Cardiac fibroblast (primary cell): ENCODE measurements at regions not wholly inside any gene's neighbourhood (a gene's known extent, or its start where the extent isn't known, plus 50 kb on each side); places are given as distances from the start of the nearest gene placed in this dataset.

Experiments used
- DNase-seq, 2 donors: peaks; one replicate each; pipeline versions ENCODE4 v3.0.0 to v3.0.0-alpha.2; 2010; ENCODE audit warnings: low read depth in 2 of 2
- H3K4me3 ChIP-seq, 2 donors: replicated peaks in 1 of 2; 1 replicate in 1 of 2; 2 replicates in 1 of 2; pipeline ENCODE4 v1.5.1; 2011; ENCODE audit warnings: low read depth in 2 of 2, low read length in 2 of 2, mild to moderate bottlenecking in 2 of 2, moderate library complexity in 1 of 2
- TF ChIP-seq, protein P1 (sequence below): IDR thresholded peaks from one replicate; pipeline ENCODE4 v1.5.1; 2011; ENCODE audit warnings: low read depth, mild to moderate bottlenecking, low read length, inconsistent platforms

DNA sequence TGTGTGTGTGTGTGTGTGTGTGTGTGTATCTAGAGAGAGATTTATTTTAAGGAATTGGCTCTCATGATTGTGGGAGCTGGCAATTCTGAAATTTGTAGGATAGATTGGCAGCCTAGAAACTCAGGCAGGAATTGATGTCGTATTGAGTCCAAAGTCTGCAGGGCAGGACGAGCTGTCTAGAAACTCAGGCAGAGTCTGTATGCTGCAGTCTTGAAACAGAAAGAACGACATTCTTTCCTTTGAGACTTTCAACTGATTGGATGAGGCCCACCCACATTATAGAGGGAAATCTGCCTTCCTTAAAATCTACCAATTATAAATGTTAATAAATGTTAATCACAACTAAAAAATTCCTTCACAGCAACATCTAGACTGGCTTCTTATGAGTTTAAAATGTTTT, 436.6 kb upstream of the FANCL start:
- DNase-seq = no peak
- H3K4me3 ChIP-seq = no peak overlapping the region
- TF ChIP-seq, protein P1, sequence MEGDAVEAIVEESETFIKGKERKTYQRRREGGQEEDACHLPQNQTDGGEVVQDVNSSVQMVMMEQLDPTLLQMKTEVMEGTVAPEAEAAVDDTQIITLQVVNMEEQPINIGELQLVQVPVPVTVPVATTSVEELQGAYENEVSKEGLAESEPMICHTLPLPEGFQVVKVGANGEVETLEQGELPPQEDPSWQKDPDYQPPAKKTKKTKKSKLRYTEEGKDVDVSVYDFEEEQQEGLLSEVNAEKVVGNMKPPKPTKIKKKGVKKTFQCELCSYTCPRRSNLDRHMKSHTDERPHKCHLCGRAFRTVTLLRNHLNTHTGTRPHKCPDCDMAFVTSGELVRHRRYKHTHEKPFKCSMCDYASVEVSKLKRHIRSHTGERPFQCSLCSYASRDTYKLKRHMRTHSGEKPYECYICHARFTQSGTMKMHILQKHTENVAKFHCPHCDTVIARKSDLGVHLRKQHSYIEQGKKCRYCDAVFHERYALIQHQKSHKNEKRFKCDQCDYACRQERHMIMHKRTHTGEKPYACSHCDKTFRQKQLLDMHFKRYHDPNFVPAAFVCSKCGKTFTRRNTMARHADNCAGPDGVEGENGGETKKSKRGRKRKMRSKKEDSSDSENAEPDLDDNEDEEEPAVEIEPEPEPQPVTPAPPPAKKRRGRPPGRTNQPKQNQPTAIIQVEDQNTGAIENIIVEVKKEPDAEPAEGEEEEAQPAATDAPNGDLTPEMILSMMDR = no peak

DNA sequence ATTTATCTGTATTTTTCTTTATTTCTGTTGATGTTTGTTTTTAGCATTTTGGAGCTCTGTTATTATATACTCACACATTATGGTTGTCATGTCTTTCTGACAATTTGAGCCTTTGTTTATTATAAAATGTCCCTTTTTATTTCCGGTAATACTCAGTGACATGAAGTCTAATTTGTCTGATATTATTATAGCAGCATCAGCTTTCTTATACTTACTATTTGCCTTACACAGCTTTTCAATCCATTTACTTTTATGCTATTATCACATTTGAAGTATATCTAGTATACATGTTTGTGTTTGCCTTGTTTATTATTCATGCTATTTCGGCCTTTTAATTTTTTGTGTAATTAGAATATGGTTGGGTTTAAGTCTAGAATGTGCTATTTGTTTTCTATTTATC, 430.6 kb upstream of the FANCL start:
- DNase-seq = no peak
- no peak overlapping the region for H3K4me3 ChIP-seq
- TF ChIP-seq, protein P1 = no peak

DNA sequence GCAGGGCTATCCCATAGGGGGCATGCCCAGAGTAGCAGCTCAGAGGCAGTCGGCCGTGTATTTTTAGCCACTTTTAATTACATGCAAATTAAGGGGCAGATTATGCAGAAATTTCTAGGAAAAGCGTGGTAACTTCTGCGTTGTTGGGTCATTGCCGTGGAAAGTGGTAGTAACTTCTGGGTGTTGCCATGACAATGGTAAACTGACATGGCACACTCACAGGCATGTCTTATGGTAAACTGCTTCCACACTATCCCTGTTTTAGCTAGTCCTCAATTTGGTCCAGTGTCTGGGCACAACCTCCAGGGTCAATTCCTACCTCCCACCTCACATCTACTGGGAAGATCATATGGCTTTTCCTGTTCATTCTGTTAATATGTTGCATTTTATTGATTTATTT, 428.9 kb upstream of the FANCL start:
- H3K4me3 ChIP-seq = no peak overlapping the region
- TF ChIP-seq, protein P1 = no peak
- DNase-seq = no peak

DNA sequence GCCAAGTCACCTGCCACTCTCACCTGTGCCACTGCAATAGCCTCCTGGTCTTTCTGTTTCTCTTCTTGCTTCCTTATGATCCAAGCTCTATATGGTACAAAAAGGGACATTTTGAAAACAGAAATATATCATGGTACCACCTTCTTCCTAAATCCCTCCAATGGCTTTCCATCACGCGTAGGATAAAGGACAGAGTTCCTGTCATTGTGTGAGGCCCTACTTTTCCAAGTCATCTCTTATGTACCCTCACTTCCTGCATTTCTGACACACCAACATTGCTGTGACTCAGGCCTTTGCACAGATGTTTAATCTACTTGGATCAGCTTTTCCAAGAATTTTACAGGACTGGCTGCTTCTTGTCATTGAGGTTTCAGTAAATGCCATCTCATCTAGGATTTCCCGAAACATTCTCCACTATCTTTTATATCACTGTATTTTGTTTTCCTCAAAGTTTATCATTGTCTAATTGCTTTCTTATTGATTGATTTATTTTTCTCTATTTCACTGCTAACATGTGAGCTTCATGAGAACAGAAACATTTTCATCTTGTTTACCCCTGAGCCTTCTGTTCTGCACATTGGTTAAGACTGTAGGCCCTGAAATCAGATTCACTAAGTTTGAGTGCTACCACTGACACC, 426.1 kb upstream of the FANCL start:
- DNase-seq = no peak
- TF ChIP-seq, protein P1 = no peak
- no peak overlapping the region for H3K4me3 ChIP-seq

DNA sequence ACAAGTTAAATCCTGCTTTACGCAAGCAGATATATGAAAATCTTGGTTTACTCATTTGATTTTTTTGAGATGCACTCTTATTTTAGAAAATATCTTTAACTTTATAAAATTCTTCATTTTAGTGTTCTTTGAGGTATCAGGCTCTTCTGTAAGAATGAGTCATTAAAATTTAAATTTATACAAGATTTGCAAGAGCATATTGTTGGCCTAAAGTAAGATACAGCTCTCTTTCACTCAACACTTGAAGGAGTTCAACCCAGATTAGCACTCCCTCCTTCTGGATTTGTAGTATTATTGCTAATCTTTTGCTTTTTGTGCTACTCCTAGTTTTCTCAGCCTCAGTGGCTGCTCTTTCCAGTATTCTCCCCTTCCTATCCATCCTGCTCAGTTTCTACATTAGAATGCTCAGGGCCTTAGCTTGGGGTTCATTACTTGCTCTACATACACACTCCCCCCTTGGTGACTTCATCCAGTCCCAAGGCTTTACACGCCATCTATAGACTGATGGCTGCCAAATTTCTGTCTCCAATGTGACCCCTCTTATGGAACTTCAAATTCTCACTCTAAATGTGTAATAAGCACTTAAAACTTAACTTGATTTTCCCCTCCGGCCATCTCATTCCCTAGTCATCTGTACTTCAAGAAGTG, 425.3 kb upstream of the FANCL start:
- no peak for DNase-seq
- TF ChIP-seq, protein P1 = no peak
- no peak overlapping the region for H3K4me3 ChIP-seq

DNA sequence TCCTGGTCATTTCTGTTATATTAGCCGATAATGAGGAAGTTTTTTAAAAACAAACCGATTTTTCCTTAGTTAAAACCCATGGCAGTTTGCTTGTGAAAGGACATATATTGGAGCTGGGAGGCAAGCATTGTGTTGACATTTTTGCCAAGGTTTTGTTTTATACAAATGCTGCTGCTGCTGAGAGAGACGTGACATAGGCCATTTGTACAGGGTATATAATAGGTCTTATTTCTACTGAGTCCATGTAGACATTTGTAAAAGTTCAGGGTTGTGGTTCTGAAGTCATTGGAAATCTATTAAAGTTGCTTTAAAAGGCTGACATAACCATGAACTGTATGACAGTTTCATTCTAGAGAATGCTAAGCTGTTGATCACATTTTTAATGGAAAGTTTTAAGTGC, 424.0 kb upstream of the FANCL start:
- no peak overlapping the region for H3K4me3 ChIP-seq
- no peak for DNase-seq
- TF ChIP-seq, protein P1 = no peak
